H9 (cell line): ENCODE measurements at regions not wholly inside any gene's neighbourhood (a gene's known extent, or its start where the extent isn't known, plus 50 kb on each side); places are given as distances from the start of the nearest gene placed in this dataset.

Source experiments
- DNase-seq: peaks from one replicate; pipeline ENCODE4 v3.0.0-alpha.2; 2017
- H2AFZ ChIP-seq: one replicate; pipeline ENCODE4 v1.6.1; 2013; ENCODE audit warnings: mild to moderate bottlenecking, low read length, control low read depth, moderate library complexity
- H2AK5ac ChIP-seq: 2 replicates; pipeline ENCODE4 v1.6.1; 2013; ENCODE audit warnings: low read length, control low read depth, mixed read lengths; ENCODE audit not compliant: insufficient read length
- H2BK120ac ChIP-seq: one replicate; pipeline ENCODE4 v1.6.1; 2013; ENCODE audit warnings: low read depth, mild to moderate bottlenecking, low read length, control low read depth, inconsistent platforms; ENCODE audit not compliant: poor library complexity, severe bottlenecking
- H2BK12ac ChIP-seq: 2 replicates; pipeline ENCODE4 v1.6.1; 2013; ENCODE audit warnings: low read length, control low read depth, mixed read lengths, low read depth; ENCODE audit not compliant: insufficient read length
- H2BK15ac ChIP-seq: 2 replicates; pipeline ENCODE4 v1.6.1; 2013; ENCODE audit warnings: low read depth, low read length, control low read depth
- H2BK20ac ChIP-seq: one replicate; pipeline ENCODE4 v1.6.1; 2013; ENCODE audit warnings: low read depth, mild to moderate bottlenecking, low read length, control low read depth, inconsistent platforms; ENCODE audit not compliant: poor library complexity, severe bottlenecking
- H2BK5ac ChIP-seq: 2 replicates; pipeline ENCODE4 v1.6.1; 2013; ENCODE audit warnings: low read length, control low read depth, mixed read lengths; ENCODE audit not compliant: insufficient read length
- H3K14ac ChIP-seq: 2 replicates; pipeline ENCODE4 v1.6.1; 2013; ENCODE audit warnings: low read length, control low read depth; ENCODE audit not compliant: insufficient read depth
- H3K18ac ChIP-seq: 2 replicates; pipeline ENCODE4 v1.6.1; 2013; ENCODE audit warnings: low read depth, mild to moderate bottlenecking, mixed read lengths, low read length, control low read depth; ENCODE audit not compliant: insufficient read length
- H3K23ac ChIP-seq: 2 replicates; pipeline ENCODE4 v1.6.1; 2013; ENCODE audit warnings: low read length, control low read depth, mixed read lengths, low read depth; ENCODE audit not compliant: insufficient read length
- H3K23me2 ChIP-seq: 2 replicates; pipeline ENCODE4 v1.6.1; 2013; ENCODE audit warnings: low read depth, mild to moderate bottlenecking, mixed read lengths, low read length, control low read depth; ENCODE audit not compliant: insufficient read length, poor library complexity, severe bottlenecking
- H3K27ac ChIP-seq: 2 replicates; pipeline ENCODE4 v1.5.1; 2013; ENCODE audit warnings: low read length, control low read depth, mixed read lengths, low read depth; ENCODE audit not compliant: insufficient read length
- H3K27me3 ChIP-seq: 2 replicates; pipeline ENCODE4 v1.6.1; 2013; ENCODE audit warnings: low read length, control low read depth, inconsistent platforms; ENCODE audit not compliant: insufficient read depth
- H3K4ac ChIP-seq: 2 replicates; pipeline ENCODE4 v1.6.1; 2013; ENCODE audit warnings: low read depth, mild to moderate bottlenecking, control low read depth, inconsistent platforms, low read length, moderate library complexity
- H3K4me1 ChIP-seq: 2 replicates; pipeline ENCODE4 v1.6.1; 2013; ENCODE audit warnings: low read length, control low read depth, inconsistent platforms; ENCODE audit not compliant: insufficient read depth
- H3K4me2 ChIP-seq: 2 replicates; pipeline ENCODE4 v1.6.1; 2013; ENCODE audit warnings: low read length, control low read depth, mixed read lengths; ENCODE audit not compliant: insufficient read length, insufficient read depth
- H3K56ac ChIP-seq: 2 replicates; pipeline ENCODE4 v1.6.1; 2013; ENCODE audit warnings: low read depth, mild to moderate bottlenecking, mixed read lengths, low read length, control low read depth; ENCODE audit not compliant: insufficient read length
- H3K79me1 ChIP-seq: 2 replicates; pipeline ENCODE4 v1.6.1; 2013; ENCODE audit warnings: low read depth, mild to moderate bottlenecking, moderate library complexity, low read length, control low read depth, inconsistent platforms; ENCODE audit not compliant: insufficient read depth, poor library complexity, severe bottlenecking
- H3K79me2 ChIP-seq: 2 replicates; pipeline ENCODE4 v1.6.1; 2013; ENCODE audit warnings: low read length, control low read depth, inconsistent platforms; ENCODE audit not compliant: insufficient read depth
- H3K9ac ChIP-seq: 2 replicates; pipeline ENCODE4 v1.6.1; 2013; ENCODE audit warnings: low read length, control low read depth, mixed read lengths; ENCODE audit not compliant: insufficient read length; ENCODE audit errors: extremely low read depth
- H3K9me3 ChIP-seq: one replicate; pipeline ENCODE4 v1.6.1; 2013; ENCODE audit warnings: low read depth, low read length, inconsistent platforms; ENCODE audit not compliant: control insufficient read depth
- H3T11ph ChIP-seq: one replicate; pipeline ENCODE4 v1.6.1; 2013; ENCODE audit warnings: mild to moderate bottlenecking, low read length, control low read depth, inconsistent platforms
- H4K20me1 ChIP-seq: one replicate; pipeline ENCODE4 v1.6.1; 2013; ENCODE audit not compliant: control insufficient read depth, insufficient read length, insufficient read depth
- H4K5ac ChIP-seq: 2 replicates; pipeline ENCODE4 v1.6.1; 2013; ENCODE audit warnings: low read depth, mild to moderate bottlenecking, mixed read lengths, low read length, control low read depth; ENCODE audit not compliant: insufficient read length
- H4K8ac ChIP-seq: replicated peaks from 2 replicates; pipeline ENCODE4 v1.6.1; 2013; ENCODE audit warnings: low read length, control low read depth, mixed read lengths, low read depth; ENCODE audit not compliant: insufficient read length
- H4K91ac ChIP-seq: 2 replicates; pipeline ENCODE4 v1.6.1; 2013; ENCODE audit warnings: low read depth, mild to moderate bottlenecking, moderate library complexity, mixed read lengths, low read length, control low read depth; ENCODE audit not compliant: insufficient read length
- H3K27ac Mint-ChIP-seq, 3 experiments: 2 replicates in 2 of 3; 3 replicates in 1 of 3; pipeline ENCODE4 v1.8.0; 2020 to 2021; ENCODE audit warnings: mixed read lengths in 3 of 3, mild to moderate bottlenecking in 1 of 3, moderate library complexity in 1 of 3
- H3K27me3 Mint-ChIP-seq: 2 replicates; pipeline ENCODE4 v1.8.0; 2021; ENCODE audit warnings: low read depth, mild to moderate bottlenecking, moderate library complexity, mixed read lengths
- H3K36me3 Mint-ChIP-seq, 3 experiments: 2 replicates in 2 of 3; 3 replicates in 1 of 3; pipeline ENCODE4 v1.8.0; 2020 to 2021; ENCODE audit warnings: low read depth in 3 of 3, mixed read lengths in 3 of 3; ENCODE audit not compliant: insufficient read depth in 1 of 3
- H3K4me1 Mint-ChIP-seq, 2 experiments: 2 replicates each; pipeline ENCODE4 v1.8.0; 2020; ENCODE audit warnings: mixed read lengths in 2 of 2
- H3K4me3 Mint-ChIP-seq, 2 experiments: 2 replicates in 1 of 2; 3 replicates in 1 of 2; pipeline ENCODE4 v1.8.0; 2020 to 2021; ENCODE audit warnings: mild to moderate bottlenecking in 2 of 2, mixed read lengths in 2 of 2, moderate library complexity in 1 of 2
- H3K9me3 Mint-ChIP-seq, 2 experiments: 2 replicates in 1 of 2; 3 replicates in 1 of 2; pipeline ENCODE4 v1.8.0; 2020; ENCODE audit warnings: mild to moderate bottlenecking in 2 of 2, mixed read lengths in 2 of 2, moderate library complexity in 1 of 2
- WGBS: extraction: QIAGEN DNeasy Blood & Tissue Kit; methylation state at CpG from one replicate; pipeline ENCODE4 v1.1.7; 2013; ENCODE audit warnings: missing lambda C conversion rate, low lambda C conversion rate, mixed read lengths; ENCODE audit not compliant: insufficient read length; ENCODE audit errors: extremely low coverage; 5-methylcytosine and 5-hydroxymethylcytosine counted together
- TF ChIP-seq, protein P1 (sequence below): fragments of 200-600 bp; sonication (generic); conservative IDR thresholded peaks from 3 replicates; pipeline ENCODE4 v1.8.0; 2021; ENCODE audit warnings: antibody characterized with exemption, mild to moderate bottlenecking

DNA sequence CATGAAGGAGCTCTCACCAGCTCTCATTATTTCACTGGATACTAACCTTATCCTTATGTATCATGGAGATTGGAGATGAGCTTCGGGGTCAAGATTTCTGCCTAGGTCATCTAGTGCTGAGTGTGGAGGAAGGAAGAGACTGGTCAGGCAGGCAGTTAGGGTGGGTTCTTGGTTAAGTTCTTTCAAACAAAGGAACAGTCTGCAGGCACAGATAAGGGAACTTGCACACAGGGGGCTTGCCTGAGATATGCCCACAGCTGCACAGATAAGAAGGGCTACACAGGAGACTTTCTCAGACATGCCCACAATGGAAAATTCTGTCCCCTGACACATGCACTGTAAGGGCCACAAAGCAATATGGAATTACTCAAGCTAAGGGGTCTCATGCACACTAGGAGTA is 904.1 kb downstream of the NLGN4X start:
- TF ChIP-seq, protein P1, sequence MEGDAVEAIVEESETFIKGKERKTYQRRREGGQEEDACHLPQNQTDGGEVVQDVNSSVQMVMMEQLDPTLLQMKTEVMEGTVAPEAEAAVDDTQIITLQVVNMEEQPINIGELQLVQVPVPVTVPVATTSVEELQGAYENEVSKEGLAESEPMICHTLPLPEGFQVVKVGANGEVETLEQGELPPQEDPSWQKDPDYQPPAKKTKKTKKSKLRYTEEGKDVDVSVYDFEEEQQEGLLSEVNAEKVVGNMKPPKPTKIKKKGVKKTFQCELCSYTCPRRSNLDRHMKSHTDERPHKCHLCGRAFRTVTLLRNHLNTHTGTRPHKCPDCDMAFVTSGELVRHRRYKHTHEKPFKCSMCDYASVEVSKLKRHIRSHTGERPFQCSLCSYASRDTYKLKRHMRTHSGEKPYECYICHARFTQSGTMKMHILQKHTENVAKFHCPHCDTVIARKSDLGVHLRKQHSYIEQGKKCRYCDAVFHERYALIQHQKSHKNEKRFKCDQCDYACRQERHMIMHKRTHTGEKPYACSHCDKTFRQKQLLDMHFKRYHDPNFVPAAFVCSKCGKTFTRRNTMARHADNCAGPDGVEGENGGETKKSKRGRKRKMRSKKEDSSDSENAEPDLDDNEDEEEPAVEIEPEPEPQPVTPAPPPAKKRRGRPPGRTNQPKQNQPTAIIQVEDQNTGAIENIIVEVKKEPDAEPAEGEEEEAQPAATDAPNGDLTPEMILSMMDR, result no peak
- H3K36me3 Mint-ChIP-seq, result no peaks in the 10 kb centered on the region; a peak in 2 of 7 replicates
- H3K4me1 ChIP-seq, result no peaks in the 10 kb centered on the region

More for the DNA sequence above, 904.1 kb downstream of the NLGN4X start:
- Histone ChIP-seq H2AK5ac (no peak overlapping the region), H4K8ac (no peak overlapping the region), H3K23ac (no peak overlapping the region), H3K4ac (no peak overlapping the region), H3K56ac (no peak overlapping the region), H2BK12ac (no peak overlapping the region), H2BK20ac (no peak overlapping the region), H2BK15ac (no peak overlapping the region), H3T11ph (no peak overlapping the region), H4K91ac (no peak overlapping the region), H3K9me3 (no peaks in the 10 kb centered on the region), H3K14ac (no peak overlapping the region), H2BK120ac (no peak overlapping the region), H4K5ac (no peak overlapping the region), H3K27ac (no peak overlapping the region), H3K79me2 (no peaks in the 10 kb centered on the region), H2BK5ac (no peak overlapping the region), H3K79me1 (no peaks in the 10 kb centered on the region), H3K23me2 (no peaks in the 10 kb centered on the region), H3K9ac (no peak overlapping the region), H3K4me2 (no peak overlapping the region), H3K27me3 (no peaks in the 10 kb centered on the region), H3K18ac (no peak overlapping the region), H2AFZ (no peak overlapping the region), H4K20me1 (no peaks in the 10 kb centered on the region)
- Mint-ChIP-seq H3K4me1 (no peaks in the 10 kb centered on the region), H3K27me3 (no peaks in the 10 kb centered on the region), H3K27ac (no peak overlapping the region), H3K4me3 (no peak overlapping the region), H3K9me3 (peaks cover 0 to 3% of the 10 kb centered on the region in 2 experiments; a peak in 3 of 5 replicates)
- no peak for DNase-seq
- WGBS, result no CpG with 5 or more reads among the region's 1 CpG
